Keratinocyte (primary cell): ENCODE measurements at regions not wholly inside any gene's neighbourhood (a gene's known extent, or its start where the extent isn't known, plus 50 kb on each side); places are given as distances from the start of the nearest gene placed in this dataset.

ENCODE experiments used
- DNase-seq: peaks from one replicate; pipeline ENCODE4 v3.0.0-alpha.2; 2011; ENCODE audit warnings: low read depth, missing footprints, low spot score
- FAIRE-seq: peaks from 2 replicates; lab custom pipeline; 2011; peaks lifted over from hg19 to GRCh38; lab: Jason Lieb, UNC
- H2AFZ ChIP-seq: 2 replicates; pipeline ENCODE4 v1.6.0; 2012; ENCODE audit warnings: low read length, control low read depth, inconsistent platforms; ENCODE audit not compliant: control insufficient read depth
- H3K27ac ChIP-seq: 2 replicates; pipeline ENCODE4 v1.5.1; 2011; ENCODE audit warnings: low read length; ENCODE audit not compliant: control insufficient read depth, insufficient read depth
- H3K27me3 ChIP-seq: 3 replicates; pipeline ENCODE4 v1.6.0; 2011; ENCODE audit warnings: low read length; ENCODE audit not compliant: control insufficient read depth, insufficient read depth; ENCODE audit errors: extremely low read depth
- H3K36me3 ChIP-seq, 2 experiments: 2 replicates in 1 of 2; 3 replicates in 1 of 2; pipeline ENCODE4 v1.5.1; 2011; ENCODE audit warnings: low read length in 2 of 2, mild to moderate bottlenecking in 1 of 2; ENCODE audit not compliant: control insufficient read depth in 2 of 2, insufficient read depth in 2 of 2; ENCODE audit errors: extremely low read depth in 1 of 2
- H3K4me1 ChIP-seq: 3 replicates; pipeline ENCODE4 v1.5.1; 2011; ENCODE audit warnings: low read length; ENCODE audit not compliant: control insufficient read depth, insufficient read depth; ENCODE audit errors: extremely low read depth
- H3K4me2 ChIP-seq: 3 replicates; pipeline ENCODE4 v1.6.0; 2011; ENCODE audit warnings: low read depth, low read length; ENCODE audit not compliant: control insufficient read depth, insufficient read depth; ENCODE audit errors: extremely low read depth
- H3K4me3 ChIP-seq, 3 experiments: fragments of 200-600 bp in 1 of 3; sonication (generic) in 1 of 3; 2 replicates in 2 of 3; 3 replicates in 1 of 3; pipeline ENCODE4 v1.5.1; 2011 to 2016; ENCODE audit warnings: low read length in 3 of 3, mild to moderate bottlenecking in 3 of 3, control low read depth in 2 of 3, inconsistent platforms in 1 of 3, low read depth in 1 of 3, mixed read lengths in 1 of 3, mixed run types in 1 of 3, moderate library complexity in 1 of 3; ENCODE audit not compliant: control insufficient read depth in 2 of 3, insufficient read depth in 2 of 3; ENCODE audit errors: extremely low read depth in 1 of 3
- H3K79me2 ChIP-seq: 2 replicates; pipeline ENCODE4 v1.6.0; 2012; ENCODE audit warnings: low read length; ENCODE audit not compliant: control insufficient read depth, insufficient read depth
- H3K9ac ChIP-seq: 3 replicates; pipeline ENCODE4 v1.6.0; 2011; ENCODE audit warnings: low read length; ENCODE audit not compliant: control insufficient read depth, insufficient read depth; ENCODE audit errors: extremely low read depth
- H3K9me1 ChIP-seq: 3 replicates; pipeline ENCODE4 v1.6.0; 2011; ENCODE audit warnings: low read length; ENCODE audit not compliant: control insufficient read depth, insufficient read depth; ENCODE audit errors: extremely low read depth
- H3K9me3 ChIP-seq: 2 replicates; pipeline ENCODE4 v1.5.1; 2012; ENCODE audit warnings: low read depth, low read length; ENCODE audit not compliant: control insufficient read depth
- H4K20me1 ChIP-seq: 3 replicates; pipeline ENCODE4 v1.6.0; 2011; ENCODE audit warnings: low read length; ENCODE audit not compliant: control insufficient read depth, insufficient read depth; ENCODE audit errors: extremely low read depth
- EZH2 ChIP-seq: IDR thresholded peaks from one replicate; pipeline ENCODE4 v1.6.1; 2012; ENCODE audit warnings: inconsistent platforms, mild to moderate bottlenecking, low read length, moderate library complexity
- dilution Hi-C: fragments of 300-500 bp; cut with MboI; formaldehyde crosslinking; loops from one replicate; pipeline ENCODE4 v1.7.0; 2020; ENCODE audit warnings: low sequenced_read_pairs; ENCODE audit not compliant: extremely low pct_ligation_motif_present
- TF ChIP-seq, protein P1 (sequence below), 3 experiments: IDR thresholded peaks in 1 of 3; conservative IDR thresholded peaks in 1 of 3; optimal IDR thresholded peaks in 1 of 3; 2 replicates in 2 of 3; 3 replicates in 1 of 3; pipeline versions ENCODE3 to v1.5.1; 2011; ENCODE audit warnings: low read length in 3 of 3, mild to moderate bottlenecking in 3 of 3, moderate library complexity in 2 of 3, control low read depth in 1 of 3, inconsistent platforms in 1 of 3; ENCODE audit not compliant: insufficient read depth in 2 of 3; ENCODE audit errors: extremely low read depth in 1 of 3

DNA sequence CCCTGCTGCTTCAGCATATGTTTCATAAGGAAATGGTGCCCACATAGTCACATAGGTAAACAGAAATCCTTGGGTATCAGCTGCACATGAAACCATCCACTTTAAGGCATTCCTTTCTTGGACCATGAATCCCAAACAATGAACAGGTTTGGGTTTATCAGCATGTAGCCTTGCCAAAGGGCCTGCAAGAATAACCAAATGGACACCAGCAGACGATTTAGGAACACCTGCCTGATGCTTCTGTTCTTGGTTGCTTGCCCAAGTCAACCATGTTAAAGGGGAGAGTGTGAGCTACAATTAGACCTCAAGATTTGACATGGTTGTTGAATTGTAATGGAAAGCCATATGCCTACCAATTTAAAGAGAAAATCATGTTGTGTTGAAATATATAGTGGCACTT is 1342.7 kb upstream of the PIK3C3 start:
- no peak for FAIRE-seq
- dilution Hi-C loops: no loop called here

DNA sequence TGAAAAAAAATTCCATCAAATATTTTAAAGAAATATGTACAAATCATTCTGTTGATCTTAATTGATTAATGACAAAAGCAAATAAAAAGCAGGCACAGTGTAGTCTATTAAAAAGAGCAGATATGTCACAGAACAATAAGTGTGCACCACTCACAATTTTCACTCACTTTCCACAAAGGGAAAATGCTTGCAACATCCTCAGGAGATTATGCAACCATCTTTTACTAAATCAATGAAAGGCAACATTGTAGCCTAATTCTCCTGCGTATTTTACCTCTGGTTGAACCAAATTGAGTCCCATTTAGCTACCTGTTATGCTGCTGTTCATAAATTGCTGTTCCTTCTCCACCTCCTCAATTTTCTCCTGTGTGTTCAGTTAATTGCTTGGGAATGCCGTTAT is 1346.8 kb upstream of the PIK3C3 start:
- TF ChIP-seq EZH2: no peak
- TF ChIP-seq, protein P1, sequence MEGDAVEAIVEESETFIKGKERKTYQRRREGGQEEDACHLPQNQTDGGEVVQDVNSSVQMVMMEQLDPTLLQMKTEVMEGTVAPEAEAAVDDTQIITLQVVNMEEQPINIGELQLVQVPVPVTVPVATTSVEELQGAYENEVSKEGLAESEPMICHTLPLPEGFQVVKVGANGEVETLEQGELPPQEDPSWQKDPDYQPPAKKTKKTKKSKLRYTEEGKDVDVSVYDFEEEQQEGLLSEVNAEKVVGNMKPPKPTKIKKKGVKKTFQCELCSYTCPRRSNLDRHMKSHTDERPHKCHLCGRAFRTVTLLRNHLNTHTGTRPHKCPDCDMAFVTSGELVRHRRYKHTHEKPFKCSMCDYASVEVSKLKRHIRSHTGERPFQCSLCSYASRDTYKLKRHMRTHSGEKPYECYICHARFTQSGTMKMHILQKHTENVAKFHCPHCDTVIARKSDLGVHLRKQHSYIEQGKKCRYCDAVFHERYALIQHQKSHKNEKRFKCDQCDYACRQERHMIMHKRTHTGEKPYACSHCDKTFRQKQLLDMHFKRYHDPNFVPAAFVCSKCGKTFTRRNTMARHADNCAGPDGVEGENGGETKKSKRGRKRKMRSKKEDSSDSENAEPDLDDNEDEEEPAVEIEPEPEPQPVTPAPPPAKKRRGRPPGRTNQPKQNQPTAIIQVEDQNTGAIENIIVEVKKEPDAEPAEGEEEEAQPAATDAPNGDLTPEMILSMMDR (optimal IDR thresholded peaks at IDR 0.05 in 1 of 3, IDR thresholded peaks at IDR 0.05 in 1 of 3, conservative IDR thresholded peaks at IDR 0.05 in 1 of 3; ENCODE audit: extremely low read depth in 1 of 3, insufficient read depth in 2 of 3, low read length in 3 of 3): no peak
- Histone ChIP-seq H3K27ac (no peak overlapping the region), H2AFZ (no peak overlapping the region), H4K20me1 (no peaks in the 10 kb centered on the region), H3K4me2 (no peak overlapping the region), H3K36me3 (no peaks in the 10 kb centered on the region), H3K27me3 (no peaks in the 10 kb centered on the region), H3K9me1 (no peaks in the 10 kb centered on the region), H3K9ac (no peak overlapping the region), H3K79me2 (no peaks in the 10 kb centered on the region), H3K4me1 (no peaks in the 10 kb centered on the region), H3K4me3 (no peak overlapping the region), H3K9me3 (no peaks in the 10 kb centered on the region)
- FAIRE-seq: no peak
- dilution Hi-C loops: no loop called here
- DNase-seq: no peak

More for the DNA sequence above, 1342.7 kb upstream of the PIK3C3 start:
- no peak for DNase-seq
- Histone ChIP-seq H3K9me1 (no peaks in the 10 kb centered on the region), H3K27ac (no peak overlapping the region), H3K36me3 (no peaks in the 10 kb centered on the region), H3K4me1 (no peaks in the 10 kb centered on the region), H3K4me2 (no peak overlapping the region), H3K27me3 (no peaks in the 10 kb centered on the region), H3K4me3 (no peak overlapping the region), H4K20me1 (no peaks in the 10 kb centered on the region), H3K9me3 (no peaks in the 10 kb centered on the region), H3K79me2 (no peaks in the 10 kb centered on the region), H3K9ac (no peak overlapping the region), H2AFZ (no peak overlapping the region)
- TF ChIP-seq, protein P1 (optimal IDR thresholded peaks at IDR 0.05 in 1 of 3, IDR thresholded peaks at IDR 0.05 in 1 of 3, conservative IDR thresholded peaks at IDR 0.05 in 1 of 3; ENCODE audit: extremely low read depth in 1 of 3, insufficient read depth in 2 of 3, low read length in 3 of 3): no peak
- no peak for TF ChIP-seq EZH2
